Peyer's patch (tissue), 4 donors: ENCODE measurements at regions not wholly inside any gene's neighbourhood (a gene's known extent, or its start where the extent isn't known, plus 50 kb on each side); places are given as distances from the start of the nearest gene placed in this dataset.

Experiments
- CTCF ChIP-seq, 6 experiments: fragments of 450-650 bp in 4 of 6; fragments of 200-600 bp in 2 of 6; sonication (generic) in 1 of 6; IDR thresholded peaks; one replicate each; pipeline ENCODE4 v1.5.1; 2017 to 2019; ENCODE audit warnings: antibody characterized with exemption in 6 of 6, mild to moderate bottlenecking in 3 of 6, moderate library complexity in 1 of 6
- POLR2A ChIP-seq, 2 donors: fragments of 450-650 bp; IDR thresholded peaks; one replicate each; pipeline ENCODE4 v1.5.1; 2017; ENCODE audit warnings: antibody characterized with exemption in 2 of 2, mild to moderate bottlenecking in 2 of 2, moderate library complexity in 2 of 2

- no peak for TF ChIP-seq CTCF (IDR thresholded peaks at IDR 0.05)
- no peak for TF ChIP-seq POLR2A (IDR thresholded peaks at IDR 0.05)
These were observed 1439.8 kb upstream of the ALCAM start for GRCh38 chr3:103926936-103927335.
